ENCODE measurements at regions not wholly inside any gene's neighbourhood (a gene's known extent, or its start where the extent isn't known, plus 50 kb on each side); places are given as distances from the start of the nearest gene placed in this dataset.

- Histone ChIP-seq H3K27me3 (ENCODE audit: control insufficient read depth, extremely low read depth, insufficient read depth, low read length) (no peaks in the 10 kb centered on the region), H3K4me3 (ENCODE audit: control insufficient read depth in 2 of 3, extremely low read depth in 1 of 3, insufficient read depth in 2 of 3, low read depth in 1 of 3, low read length in 3 of 3) (no peak overlapping the region), H3K9ac (ENCODE audit: control insufficient read depth, extremely low read depth, insufficient read depth, low read length) (no peak overlapping the region), H3K4me1 (ENCODE audit: control insufficient read depth, extremely low read depth, insufficient read depth, low read length) (peaks cover 44% of the 10 kb centered on the region), H3K4me2 (ENCODE audit: control insufficient read depth, extremely low read depth, insufficient read depth, low read depth, low read length) (no peak overlapping the region), H2AFZ (ENCODE audit: control insufficient read depth, low read length) (no peak overlapping the region), H3K79me2 (ENCODE audit: control insufficient read depth, insufficient read depth, low read length) (peaks cover 45% of the 10 kb centered on the region), H3K36me3 (ENCODE audit: control insufficient read depth in 2 of 2, extremely low read depth in 1 of 2, insufficient read depth in 2 of 2, low read length in 2 of 2) (peaks cover 1 to 6% of the 10 kb centered on the region in 2 experiments), H3K9me3 (ENCODE audit: control insufficient read depth, low read depth, low read length) (peaks cover 3% of the 10 kb centered on the region), H3K27ac (ENCODE audit: control insufficient read depth, insufficient read depth, low read length) (no peak overlapping the region), H3K9me1 (ENCODE audit: control insufficient read depth, extremely low read depth, insufficient read depth, low read length) (no peaks in the 10 kb centered on the region), H4K20me1 (ENCODE audit: control insufficient read depth, extremely low read depth, insufficient read depth, low read length) (no peaks in the 10 kb centered on the region)
- no peak for DNase-seq (ENCODE audit: low read depth, low spot score)
- FAIRE-seq: peak; percentile 17
- dilution Hi-C loops (cut with MboI; ENCODE audit: extremely low pct_ligation_motif_present, low sequenced_read_pairs): no loop called here
- TF ChIP-seq EZH2 (IDR thresholded peaks at IDR 0.05; ENCODE audit: low read length) (no peak), CTCF (optimal IDR thresholded peaks at IDR 0.05 in 1 of 3, IDR thresholded peaks at IDR 0.05 in 1 of 3, conservative IDR thresholded peaks at IDR 0.05 in 1 of 3; ENCODE audit: extremely low read depth in 1 of 3, insufficient read depth in 2 of 3, low read length in 3 of 3) (no peak)
These were observed 51.7 kb upstream of the DOCK9 start for GRCh38 chr13:99029576-99029975.

GRCh38 chr13:99030326-99030725 lies 52.5 kb upstream of the DOCK9 start:
- H3K4me2 ChIP-seq (ENCODE audit: control insufficient read depth, extremely low read depth, insufficient read depth, low read depth, low read length): no peak overlapping the region
- H3K9me3 ChIP-seq (ENCODE audit: control insufficient read depth, low read depth, low read length): peaks cover 3% of the 10 kb centered on the region
- no peak for DNase-seq (ENCODE audit: low read depth, low spot score)
- H3K27me3 ChIP-seq (ENCODE audit: control insufficient read depth, extremely low read depth, insufficient read depth, low read length): no peaks in the 10 kb centered on the region
- H3K79me2 ChIP-seq (ENCODE audit: control insufficient read depth, insufficient read depth, low read length): peaks cover 40% of the 10 kb centered on the region
- H3K27ac ChIP-seq (ENCODE audit: control insufficient read depth, insufficient read depth, low read length): no peak overlapping the region
- H3K4me3 ChIP-seq (ENCODE audit: control insufficient read depth in 2 of 3, extremely low read depth in 1 of 3, insufficient read depth in 2 of 3, low read depth in 1 of 3, low read length in 3 of 3): no peak overlapping the region
- dilution Hi-C loops (cut with MboI; ENCODE audit: extremely low pct_ligation_motif_present, low sequenced_read_pairs): no loop called here
- H2AFZ ChIP-seq (ENCODE audit: control insufficient read depth, low read length): no peak overlapping the region
- TF ChIP-seq CTCF (optimal IDR thresholded peaks at IDR 0.05 in 1 of 3, IDR thresholded peaks at IDR 0.05 in 1 of 3, conservative IDR thresholded peaks at IDR 0.05 in 1 of 3; ENCODE audit: extremely low read depth in 1 of 3, insufficient read depth in 2 of 3, low read length in 3 of 3) (no peak), EZH2 (IDR thresholded peaks at IDR 0.05; ENCODE audit: low read length) (no peak)
- FAIRE-seq: no peak
- no peak overlapping the region for H3K9ac ChIP-seq (ENCODE audit: control insufficient read depth, extremely low read depth, insufficient read depth, low read length)
- H3K4me1 ChIP-seq (ENCODE audit: control insufficient read depth, extremely low read depth, insufficient read depth, low read length): peaks cover 37% of the 10 kb centered on the region
- no peaks in the 10 kb centered on the region for H3K9me1 ChIP-seq (ENCODE audit: control insufficient read depth, extremely low read depth, insufficient read depth, low read length)
- H3K36me3 ChIP-seq (ENCODE audit: control insufficient read depth in 2 of 2, extremely low read depth in 1 of 2, insufficient read depth in 2 of 2, low read length in 2 of 2): peaks cover 1 to 6% of the 10 kb centered on the region in 2 experiments
- H4K20me1 ChIP-seq (ENCODE audit: control insufficient read depth, extremely low read depth, insufficient read depth, low read length): no peaks in the 10 kb centered on the region
